HepG2 (cell line): ENCODE measurements at regions not wholly inside any gene's neighbourhood (a gene's known extent, or its start where the extent isn't known, plus 50 kb on each side); places are given as distances from the start of the nearest gene placed in this dataset.

Experiments used
- BCLAF1 ChIP-seq: fragments of 450-650 bp; IDR thresholded peaks from 2 replicates; pipeline ENCODE4 v1.6.1; 2017; ENCODE audit warnings: mild to moderate bottlenecking
- ELK4 ChIP-seq: sonication (generic); formaldehyde crosslinking; IDR thresholded peaks from 2 replicates; pipeline ENCODE4 v1.9.0; 2021; ENCODE audit warnings: missing genetic modification reagents, borderline replicate concordance
- FOSL2 ChIP-seq: sonication (generic); formaldehyde crosslinking; IDR thresholded peaks from 2 replicates; pipeline ENCODE4 v1.4.0; 2020; ENCODE audit warnings: missing genetic modification reagents
- SMC3 ChIP-seq: IDR thresholded peaks from 2 replicates; pipeline ENCODE4 v1.6.1; 2011; ENCODE audit warnings: low read length, improper control_type of control experiment
- SUZ12 ChIP-seq: fragments of 150-350 bp; IDR thresholded peaks from 2 replicates; pipeline ENCODE4 v1.6.1; 2014; ENCODE audit warnings: low read depth, low read length
- TFAP4 ChIP-seq: sonication (generic); IDR thresholded peaks from 2 replicates; pipeline ENCODE4 v1.6.1; 2016; ENCODE audit warnings: low read depth, borderline replicate concordance
- TOE1 ChIP-seq: sonication (generic); formaldehyde crosslinking; IDR thresholded peaks from 2 replicates; pipeline ENCODE4 v1.4.0; 2020; ENCODE audit warnings: mild to moderate bottlenecking, missing genetic modification reagents
- ZNF274 ChIP-seq: sonication (generic); formaldehyde crosslinking; IDR thresholded peaks from 2 replicates; pipeline ENCODE4 v1.5.1; 2020; ENCODE audit warnings: mild to moderate bottlenecking, missing genetic modification reagents
- ZNF512 ChIP-seq: sonication (generic); formaldehyde crosslinking; IDR thresholded peaks from 2 replicates; pipeline ENCODE4 v1.4.0; 2020; ENCODE audit warnings: mild to moderate bottlenecking, missing genetic modification reagents

- TF ChIP-seq ELK4 (CRISPR knock-in tag) (no peak), BCLAF1 (no peak), ZNF512 (CRISPR knock-in tag) (no peak), FOSL2 (CRISPR knock-in tag) (no peak), ZNF274 (CRISPR knock-in tag) (no peak), SUZ12 (no peak), TOE1 (no peak), TFAP4 (no peak), SMC3 (no peak)
Observed at GRCh38 chr19:30066781-30067759, 125.0 kb downstream of the URI1 start.
